Coronary artery (tissue), 2 donors: ENCODE measurements at regions not wholly inside any gene's neighbourhood (a gene's known extent, or its start where the extent isn't known, plus 50 kb on each side); places are given as distances from the start of the nearest gene placed in this dataset.

Experiments
- DNase-seq: peaks from one replicate; pipeline ENCODE4 v3.0.0-alpha.2; 2017; ENCODE audit warnings: low spot score
- H3K27ac ChIP-seq, 2 donors: fragments of 200-600 bp; sonication (generic); one replicate each; pipeline ENCODE4 v1.5.1; 2016 to 2019
- H3K4me3 ChIP-seq: fragments of 200-600 bp; sonication (generic); 2 replicates; pipeline ENCODE4 v1.5.1; 2016; ENCODE audit warnings: mild to moderate bottlenecking, moderate library complexity
- CTCF ChIP-seq: fragments of 200-600 bp; sonication (generic); IDR thresholded peaks from one replicate; pipeline ENCODE4 v1.5.1; 2019; ENCODE audit warnings: antibody characterized with exemption

- H3K27ac ChIP-seq: no peak overlapping the region
- no peak for TF ChIP-seq CTCF
- no peak overlapping the region for H3K4me3 ChIP-seq
- DNase-seq: no peak
Observed at GRCh38 chr3:25049304-25049703, 378.8 kb upstream of the RARB start.

- Histone ChIP-seq H3K27ac (no peak overlapping the region), H3K4me3 (no peak overlapping the region)
- DNase-seq: no peak
- no peak for TF ChIP-seq CTCF
Observed at GRCh38 chr3:25053360-25053759, 374.7 kb upstream of the RARB start.

GRCh38 chr3:25056036-25056755, 371.9 kb upstream of the RARB start:
- H3K27ac ChIP-seq: no peak overlapping the region
- H3K4me3 ChIP-seq: no peak overlapping the region
- no peak for TF ChIP-seq CTCF
- no peak for DNase-seq

GRCh38 chr3:25056803-25057351, 371.2 kb upstream of the RARB start:
- no peak for DNase-seq
- no peak for TF ChIP-seq CTCF
- Histone ChIP-seq H3K27ac (no peak overlapping the region), H3K4me3 (no peak overlapping the region)

GRCh38 chr3:25057379-25057778, 370.7 kb upstream of the RARB start:
- Histone ChIP-seq H3K4me3 (no peak overlapping the region), H3K27ac (no peak overlapping the region)
- TF ChIP-seq CTCF: no peak
- DNase-seq: no peak

GRCh38 chr3:25064681-25065080, 363.4 kb upstream of the RARB start:
- H3K4me3 ChIP-seq: no peak overlapping the region
- DNase-seq: no peak
- no peak for TF ChIP-seq CTCF
- no peak overlapping the region for H3K27ac ChIP-seq

- no peak for DNase-seq
- no peak for TF ChIP-seq CTCF
- H3K27ac ChIP-seq: no peak overlapping the region
- no peak overlapping the region for H3K4me3 ChIP-seq
Observed at GRCh38 chr3:25069970-25070369, 358.1 kb upstream of the RARB start.
